ENCODE measurements at regions not wholly inside any gene's neighbourhood (a gene's known extent, or its start where the extent isn't known, plus 50 kb on each side); places are given as distances from the start of the nearest gene placed in this dataset.
"Not testable (repeated sequence)": the region's sequence is repeated elsewhere in the genome, so short reads cannot be mapped to it uniquely, and the experiment has no call there.

GRCh38 chr12:88729196-88729595 lies 148.9 kb upstream of the KITLG start:
- no peak for DNase-seq

- DNase-seq = no peak
Observed at GRCh38 chr12:88726806-88727720, 146.8 kb upstream of the KITLG start.

GRCh38 chr12:88725592-88726143 lies 145.4 kb upstream of the KITLG start:
- no peak for DNase-seq

- DNase-seq = no peak
Observed at GRCh38 chr12:88723219-88723618, 142.9 kb upstream of the KITLG start.

GRCh38 chr12:88720785-88721650 lies 140.7 kb upstream of the KITLG start:
- no peak for DNase-seq

- DNase-seq = no peak
Observed at GRCh38 chr12:88720231-88720630, 140.0 kb upstream of the KITLG start.

GRCh38 chr12:88717188-88717587 lies 136.9 kb upstream of the KITLG start:
- DNase-seq = no peak

GRCh38 chr12:88716240-88716639 lies 136.0 kb upstream of the KITLG start:
- no peak for DNase-seq

- DNase-seq = no peak
Observed at GRCh38 chr12:88715673-88716072, 135.4 kb upstream of the KITLG start.

- DNase-seq = not testable (repeated sequence)
Observed at GRCh38 chr12:88714263-88714882, 134.1 kb upstream of the KITLG start.

GRCh38 chr12:88707800-88708199 lies 127.5 kb upstream of the KITLG start:
- DNase-seq = no peak

GRCh38 chr12:88706286-88706685 lies 126.0 kb upstream of the KITLG start:
- no peak for DNase-seq

- no peak for DNase-seq
Observed at GRCh38 chr12:88703790-88704189, 123.5 kb upstream of the KITLG start.

- DNase-seq = no peak
Observed at GRCh38 chr12:88698471-88698870, 118.2 kb upstream of the KITLG start.

GRCh38 chr12:88693837-88694445 lies 113.7 kb upstream of the KITLG start:
- no peak for DNase-seq

GRCh38 chr12:88691811-88692210 lies 111.5 kb upstream of the KITLG start:
- no peak for DNase-seq

GRCh38 chr12:88684610-88685009 lies 104.3 kb upstream of the KITLG start:
- no peak for DNase-seq

GRCh38 chr12:88684170-88684569 lies 103.9 kb upstream of the KITLG start:
- DNase-seq = no peak

- no peak for DNase-seq
Observed at GRCh38 chr12:88683628-88684027, 103.4 kb upstream of the KITLG start.

- DNase-seq = no peak
Observed at GRCh38 chr12:88681271-88681670, 101.0 kb upstream of the KITLG start.

- no peak for DNase-seq
Observed at GRCh38 chr12:88677464-88677863, 97.2 kb upstream of the KITLG start.

- DNase-seq = not testable (repeated sequence)
Observed at GRCh38 chr12:88667615-88668014, 87.3 kb upstream of the KITLG start.

GRCh38 chr12:88665071-88665470 lies 84.8 kb upstream of the KITLG start:
- no peak for DNase-seq

Data from NCI-H187 (cell line).